ENCODE measurements at regions not wholly inside any gene's neighbourhood (a gene's known extent, or its start where the extent isn't known, plus 50 kb on each side); places are given as distances from the start of the nearest gene placed in this dataset.
A peak's percentile ranks its signal among the peaks of the same experiment; 100 is the strongest.

- H3K27me3 Mint-ChIP-seq (ENCODE audit: low read depth) = no peaks in the 10 kb centered on the region
- Histone ChIP-seq H3K4ac (ENCODE audit: low read depth, low read length) (no peak overlapping the region), H3K79me1 (ENCODE audit: insufficient read depth, low read depth, low read length, poor library complexity, severe bottlenecking) (no peaks in the 10 kb centered on the region), H3T11ph (ENCODE audit: low read length) (no peak overlapping the region), H3K23me2 (ENCODE audit: insufficient read length, low read depth, low read length, poor library complexity, severe bottlenecking) (no peaks in the 10 kb centered on the region), H3K23ac (ENCODE audit: insufficient read length, low read depth, low read length) (no peak overlapping the region), H4K8ac (replicated peaks; ENCODE audit: insufficient read length, low read depth, low read length) (no peak overlapping the region), H2BK12ac (ENCODE audit: insufficient read length, low read depth, low read length) (no peak overlapping the region), H3K14ac (ENCODE audit: insufficient read depth, low read length) (no peak overlapping the region), H4K91ac (ENCODE audit: insufficient read length, low read depth, low read length) (no peak overlapping the region), H4K5ac (ENCODE audit: insufficient read length, low read depth, low read length) (no peak overlapping the region), H4K20me1 (ENCODE audit: control insufficient read depth, insufficient read depth, insufficient read length) (no peaks in the 10 kb centered on the region), H2BK20ac (ENCODE audit: low read depth, low read length, poor library complexity, severe bottlenecking) (no peak overlapping the region), H2AFZ (ENCODE audit: low read length) (no peak overlapping the region), H3K18ac (ENCODE audit: insufficient read length, low read depth, low read length) (no peak overlapping the region), H2BK120ac (ENCODE audit: low read depth, low read length, poor library complexity, severe bottlenecking) (no peak overlapping the region), H3K27me3 (ENCODE audit: insufficient read depth, low read length) (no peaks in the 10 kb centered on the region), H3K56ac (ENCODE audit: insufficient read length, low read depth, low read length) (no peak overlapping the region), H3K9me3 (ENCODE audit: control insufficient read depth, low read depth, low read length) (no peaks in the 10 kb centered on the region), H3K27ac (ENCODE audit: insufficient read length, low read depth, low read length) (no peak overlapping the region), H2BK15ac (ENCODE audit: low read depth, low read length) (no peak overlapping the region), H2BK5ac (ENCODE audit: insufficient read length, low read length) (no peak overlapping the region), H3K4me2 (ENCODE audit: insufficient read depth, insufficient read length, low read length) (no peak overlapping the region), H2AK5ac (ENCODE audit: insufficient read length, low read length) (no peak overlapping the region), H3K4me1 (ENCODE audit: insufficient read depth, low read length) (no peaks in the 10 kb centered on the region), H3K79me2 (ENCODE audit: insufficient read depth, low read length) (no peaks in the 10 kb centered on the region), H3K9ac (ENCODE audit: extremely low read depth, insufficient read length, low read length) (no peak overlapping the region)
- no peaks in the 10 kb centered on the region for H3K4me1 Mint-ChIP-seq
- peaks cover 3 to 4% of the 10 kb centered on the region in 2 experiments; a peak in 3 of 5 replicates for H3K9me3 Mint-ChIP-seq
- WGBS (ENCODE audit: extremely low coverage, insufficient read length, low lambda C conversion rate) = no CpG with 5 or more reads among the region's 3 CpGs
- no peak for DNase-seq
- H3K4me3 Mint-ChIP-seq = no peak overlapping the region
- peaks cover 0 to 4% (median 2%) of the 10 kb centered on the region in 3 experiments; a peak in 2 of 7 replicates for H3K36me3 Mint-ChIP-seq (ENCODE audit: insufficient read depth in 1 of 3, low read depth in 3 of 3)
- H3K27ac Mint-ChIP-seq = peak overlapping the region in 1 of 3 experiments; percentile 68; a peak in 1 of 7 replicates
- no peak for TF ChIP-seq CTCF (conservative IDR thresholded peaks at IDR 0.05)
Observed at GRCh38 chr4:32169841-32170240, 1449.7 kb downstream of the PCDH7 start.

Measured in H9 (cell line).